ENCODE measurements at regions not wholly inside any gene's neighbourhood (a gene's known extent, or its start where the extent isn't known, plus 50 kb on each side); places are given as distances from the start of the nearest gene placed in this dataset.
"Not testable (repeated sequence)": the region's sequence is repeated elsewhere in the genome, so short reads cannot be mapped to it uniquely, and the experiment has no call there.

- DNase-seq: no peak
Measured at GRCh38 chr14:45972416-45972815, 679.2 kb downstream of the RPL10L start.

GRCh38 chr14:45970621-45971020 lies 681.0 kb downstream of the RPL10L start:
- DNase-seq: no peak

GRCh38 chr14:45968037-45968436 lies 683.5 kb downstream of the RPL10L start:
- no peak for DNase-seq

- no peak for DNase-seq
Measured at GRCh38 chr14:45949479-45949878, 696.5 kb upstream of the MIS18BP1 start.

GRCh38 chr14:45947830-45948229 lies 694.8 kb upstream of the MIS18BP1 start:
- DNase-seq: no peak

- DNase-seq: no peak
Measured at GRCh38 chr14:45946251-45946650, 693.2 kb upstream of the MIS18BP1 start.

- DNase-seq: no peak
Measured at GRCh38 chr14:45940318-45940717, 687.3 kb upstream of the MIS18BP1 start.

GRCh38 chr14:45939572-45939971 lies 686.6 kb upstream of the MIS18BP1 start:
- no peak for DNase-seq

- not testable (repeated sequence) for DNase-seq
Measured at GRCh38 chr14:45919995-45920394, 667.0 kb upstream of the MIS18BP1 start.

- DNase-seq: no peak
Measured at GRCh38 chr14:45916340-45916953, 663.4 kb upstream of the MIS18BP1 start.

GRCh38 chr14:45907782-45908181 lies 654.8 kb upstream of the MIS18BP1 start:
- no peak for DNase-seq

- no peak for DNase-seq
Measured at GRCh38 chr14:45906257-45906656, 653.3 kb upstream of the MIS18BP1 start.

- no peak for DNase-seq
Measured at GRCh38 chr14:45905672-45906071, 652.7 kb upstream of the MIS18BP1 start.

GRCh38 chr14:45904314-45904713 lies 651.3 kb upstream of the MIS18BP1 start:
- no peak for DNase-seq

- DNase-seq: no peak
Measured at GRCh38 chr14:45902241-45902640, 649.2 kb upstream of the MIS18BP1 start.

- no peak for DNase-seq
Measured at GRCh38 chr14:45897439-45897838, 644.4 kb upstream of the MIS18BP1 start.

- DNase-seq: no peak
Measured at GRCh38 chr14:45893127-45893526, 640.1 kb upstream of the MIS18BP1 start.

- peak; percentile 85 for DNase-seq
Measured at GRCh38 chr14:45891417-45892080, 638.5 kb upstream of the MIS18BP1 start.

- DNase-seq: not testable (repeated sequence)
Measured at GRCh38 chr14:45888766-45889285, 635.8 kb upstream of the MIS18BP1 start.

- DNase-seq: no peak
Measured at GRCh38 chr14:45877981-45878380, 625.0 kb upstream of the MIS18BP1 start.

GRCh38 chr14:45868863-45869262 lies 615.9 kb upstream of the MIS18BP1 start:
- no peak for DNase-seq

- DNase-seq: no peak
Measured at GRCh38 chr14:45868377-45868776, 615.4 kb upstream of the MIS18BP1 start.

GRCh38 chr14:45867046-45867894 lies 614.3 kb upstream of the MIS18BP1 start:
- DNase-seq: no peak

GRCh38 chr14:45838597-45838996 lies 585.6 kb upstream of the MIS18BP1 start:
- peak; percentile 30 for DNase-seq

All from NCI-H2081 treated with DMSO at 0.1 percent for 48 hours (cell line).